Upper lobe of right lung (tissue), 1 donor: ENCODE measurements at regions not wholly inside any gene's neighbourhood (a gene's known extent, or its start where the extent isn't known, plus 50 kb on each side); places are given as distances from the start of the nearest gene placed in this dataset.
"Not testable (repeated sequence)": the region's sequence is repeated elsewhere in the genome, so short reads cannot be mapped to it uniquely, and the experiment has no call there.

Experiments
- ATAC-seq: fragments of 200-7000 bp; cut with Tn5 transposase; one replicate; pipeline ENCODE4 v1.9.1; 2020; ENCODE audit warnings: mild to moderate bottlenecking, moderate library complexity
- DNase-seq: peaks from one replicate; pipeline ENCODE4 v3.0.0-alpha.2; 2020
- H3K27ac ChIP-seq: fragments of 200-600 bp; one replicate; pipeline ENCODE4 v1.8.0; 2022
- H3K27me3 ChIP-seq: fragments of 200-600 bp; one replicate; pipeline ENCODE4 v1.8.0; 2022; ENCODE audit warnings: mild to moderate bottlenecking
- H3K36me3 ChIP-seq: fragments of 200-600 bp; one replicate; pipeline ENCODE4 v1.8.0; 2022
- H3K4me1 ChIP-seq: fragments of 200-600 bp; one replicate; pipeline ENCODE4 v1.8.0; 2022
- H3K4me3 ChIP-seq: fragments of 200-600 bp; one replicate; pipeline ENCODE4 v1.8.0; 2022; ENCODE audit warnings: mild to moderate bottlenecking
- H3K9me3 ChIP-seq: fragments of 200-600 bp; one replicate; pipeline ENCODE4 v1.8.0; 2022
- intact Hi-C: fragments of 100-400 bp; cut with DNase I; formaldehyde crosslinking; loops from one replicate; pipeline ENCODE4 v1.11.0; 2022
- TF ChIP-seq, protein P1 (sequence below): fragments of 200-600 bp; IDR thresholded peaks from one replicate; pipeline ENCODE4 v1.8.0; 2022; ENCODE audit warnings: antibody characterized with exemption
- donor health status: DM: no; HTN: yes; CAD: no; lungs with severe emphysema.

DNA sequence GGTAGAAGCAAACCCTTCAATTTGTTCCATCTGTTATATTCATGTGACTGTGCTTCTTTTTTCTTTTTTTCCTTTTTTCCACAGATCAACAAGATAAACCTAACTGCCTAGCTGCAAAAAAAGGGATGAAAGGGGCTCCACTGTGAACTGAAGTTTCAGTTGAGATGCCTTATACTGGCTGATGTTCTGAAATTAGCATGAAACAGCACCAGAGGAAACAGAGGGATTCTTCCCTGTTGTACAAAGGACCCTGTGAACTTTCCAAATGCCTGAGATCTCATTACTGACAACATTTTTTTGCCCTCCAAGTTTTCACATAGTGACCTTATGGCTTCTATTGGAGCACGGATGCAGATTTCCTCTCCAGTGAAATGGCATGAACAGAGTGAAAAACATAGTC is 302.7 kb upstream of the TFAP2D start:
- H3K27me3 ChIP-seq: no peaks in the 10 kb centered on the region
- H3K4me1 ChIP-seq: no peaks in the 10 kb centered on the region
- ATAC-seq: no peak
- H3K9me3 ChIP-seq: no peaks in the 10 kb centered on the region
- TF ChIP-seq, protein P1, sequence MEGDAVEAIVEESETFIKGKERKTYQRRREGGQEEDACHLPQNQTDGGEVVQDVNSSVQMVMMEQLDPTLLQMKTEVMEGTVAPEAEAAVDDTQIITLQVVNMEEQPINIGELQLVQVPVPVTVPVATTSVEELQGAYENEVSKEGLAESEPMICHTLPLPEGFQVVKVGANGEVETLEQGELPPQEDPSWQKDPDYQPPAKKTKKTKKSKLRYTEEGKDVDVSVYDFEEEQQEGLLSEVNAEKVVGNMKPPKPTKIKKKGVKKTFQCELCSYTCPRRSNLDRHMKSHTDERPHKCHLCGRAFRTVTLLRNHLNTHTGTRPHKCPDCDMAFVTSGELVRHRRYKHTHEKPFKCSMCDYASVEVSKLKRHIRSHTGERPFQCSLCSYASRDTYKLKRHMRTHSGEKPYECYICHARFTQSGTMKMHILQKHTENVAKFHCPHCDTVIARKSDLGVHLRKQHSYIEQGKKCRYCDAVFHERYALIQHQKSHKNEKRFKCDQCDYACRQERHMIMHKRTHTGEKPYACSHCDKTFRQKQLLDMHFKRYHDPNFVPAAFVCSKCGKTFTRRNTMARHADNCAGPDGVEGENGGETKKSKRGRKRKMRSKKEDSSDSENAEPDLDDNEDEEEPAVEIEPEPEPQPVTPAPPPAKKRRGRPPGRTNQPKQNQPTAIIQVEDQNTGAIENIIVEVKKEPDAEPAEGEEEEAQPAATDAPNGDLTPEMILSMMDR: no peak
- H3K4me3 ChIP-seq: no peak overlapping the region
- intact Hi-C loops: no loop called here
- no peak overlapping the region for H3K27ac ChIP-seq
- no peaks in the 10 kb centered on the region for H3K36me3 ChIP-seq
- DNase-seq: no peak

DNA sequence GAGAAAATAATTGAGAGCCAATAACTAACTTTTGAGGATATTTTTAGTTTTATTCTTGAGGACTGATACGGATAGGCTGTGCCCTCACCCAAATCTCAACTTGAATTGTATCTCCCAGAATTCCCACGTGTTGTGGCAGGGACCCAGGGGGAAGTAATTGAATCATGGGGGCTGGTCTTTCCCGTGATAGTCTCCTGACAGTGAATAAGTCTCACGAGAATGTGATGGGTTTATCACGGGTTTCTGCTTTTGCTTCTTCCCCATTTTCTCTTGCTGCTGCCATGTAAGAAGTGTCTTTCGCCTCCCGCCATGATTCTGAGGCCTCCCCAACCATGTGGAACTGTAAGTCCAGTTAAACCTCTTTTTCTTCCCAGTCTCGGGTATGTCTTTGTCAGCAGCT is 292.3 kb upstream of the TFAP2D start:
- intact Hi-C loops, DNase-seq, H3K36me3 ChIP-seq, H3K4me3 ChIP-seq, H3K27me3 ChIP-seq, ATAC-seq, H3K27ac ChIP-seq, H3K4me1 ChIP-seq, H3K9me3 ChIP-seq: not testable (repeated sequence)

DNA sequence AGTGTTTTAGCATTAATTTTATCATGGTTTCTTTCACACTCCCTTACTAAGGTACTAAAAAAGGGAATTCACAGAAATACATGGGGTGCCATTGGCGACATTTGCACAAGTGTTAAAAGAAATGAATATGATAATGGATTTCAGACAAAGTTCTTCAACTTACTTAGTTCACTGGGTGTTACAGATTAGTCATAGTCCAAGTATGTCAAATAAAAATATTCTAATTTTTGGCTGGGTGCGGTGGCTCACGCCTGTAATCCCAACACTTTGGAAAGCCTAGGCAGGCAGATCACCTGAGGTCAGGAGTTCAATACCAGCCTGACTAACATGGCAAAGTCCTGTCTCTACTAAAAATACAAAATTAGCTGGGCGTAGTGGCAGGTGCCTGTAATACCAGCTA is 286.1 kb upstream of the TFAP2D start:
- no peaks in the 10 kb centered on the region for H3K4me1 ChIP-seq
- H3K9me3 ChIP-seq: no peaks in the 10 kb centered on the region
- H3K27ac ChIP-seq: no peak overlapping the region
- ATAC-seq (no peak), DNase-seq (no peak)
- TF ChIP-seq, protein P1: no peak
- intact Hi-C loops: no loop called here
- no peaks in the 10 kb centered on the region for H3K36me3 ChIP-seq
- no peaks in the 10 kb centered on the region for H3K27me3 ChIP-seq
- H3K4me3 ChIP-seq: no peak overlapping the region

DNA sequence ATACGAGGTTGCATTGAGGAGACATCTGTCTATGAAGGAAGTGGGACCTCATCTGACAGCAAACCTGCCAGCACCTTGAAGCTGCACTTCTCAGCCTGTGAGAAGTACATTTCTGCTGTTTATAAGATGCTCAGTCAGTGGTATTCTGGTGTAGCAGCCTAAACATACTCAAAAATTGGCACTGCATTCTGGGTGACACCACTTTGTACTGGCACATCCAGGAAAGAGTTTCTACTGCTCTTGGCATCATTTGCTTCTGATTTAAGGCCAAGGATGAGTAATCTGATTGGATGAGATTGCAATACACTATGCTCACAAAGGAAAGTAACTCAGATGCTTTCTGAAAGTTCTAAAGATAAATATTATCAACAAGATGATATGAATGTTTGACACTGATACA is 275.4 kb upstream of the TFAP2D start:
- Histone ChIP-seq H3K9me3 (no peaks in the 10 kb centered on the region), H3K36me3 (no peaks in the 10 kb centered on the region), H3K4me1 (no peaks in the 10 kb centered on the region), H3K27me3 (no peaks in the 10 kb centered on the region), H3K27ac (no peak overlapping the region), H3K4me3 (no peak overlapping the region)
- ATAC-seq (no peak), DNase-seq (no peak)
- TF ChIP-seq, protein P1: no peak
- intact Hi-C loops: no loop called here

DNA sequence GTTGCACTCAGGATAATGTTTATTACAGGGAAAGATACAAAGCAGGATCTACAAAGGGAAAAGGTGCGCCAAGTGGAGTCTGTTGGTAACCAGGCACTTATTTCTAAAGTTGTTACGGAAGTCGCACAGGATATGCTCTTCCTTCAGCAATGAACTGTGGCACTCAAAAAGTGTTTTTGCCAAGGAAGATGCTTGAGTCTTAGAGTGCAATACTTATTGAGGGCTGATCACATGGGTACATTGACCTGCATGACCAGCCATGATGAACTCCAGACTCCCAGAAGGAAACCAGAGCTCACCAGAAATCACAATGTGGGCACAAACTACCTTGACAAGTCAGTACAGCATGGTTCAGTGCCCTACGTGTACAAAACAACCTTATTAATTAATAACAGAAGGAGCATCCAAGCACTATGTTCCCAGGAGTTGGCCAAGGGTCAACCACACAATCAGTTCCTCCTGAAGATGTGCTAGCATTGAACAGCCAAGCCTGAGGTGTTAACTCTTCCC is 270.7 kb upstream of the TFAP2D start:
- ATAC-seq (no peak), DNase-seq (no peak)
- Histone ChIP-seq H3K36me3 (no peaks in the 10 kb centered on the region), H3K9me3 (no peaks in the 10 kb centered on the region), H3K27ac (no peak overlapping the region), H3K27me3 (no peaks in the 10 kb centered on the region), H3K4me1 (no peaks in the 10 kb centered on the region), H3K4me3 (no peak overlapping the region)
- TF ChIP-seq, protein P1: no peak
- intact Hi-C loops: no loop called here

DNA sequence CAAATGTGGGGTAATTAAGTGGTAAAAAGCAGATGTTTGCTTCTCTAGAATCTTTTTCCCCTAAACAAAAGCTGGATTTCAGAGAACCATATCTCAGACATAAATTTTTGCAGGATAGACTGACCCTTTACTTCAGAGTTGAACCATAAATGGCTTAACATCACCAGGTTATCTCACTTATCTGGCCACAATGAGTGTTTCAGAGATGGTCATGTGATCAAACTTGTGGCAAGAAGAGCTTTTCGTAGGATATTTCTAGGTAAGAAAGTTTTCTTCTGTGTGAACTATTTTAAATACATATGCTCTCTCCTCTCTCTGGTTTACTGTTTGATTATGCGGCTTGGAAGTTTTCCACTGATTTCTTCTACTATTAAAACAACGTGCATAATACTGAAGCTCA is 270.2 kb upstream of the TFAP2D start:
- H3K27ac ChIP-seq: no peak overlapping the region
- TF ChIP-seq, protein P1: no peak
- no peaks in the 10 kb centered on the region for H3K27me3 ChIP-seq
- DNase-seq (no peak), ATAC-seq (no peak)
- H3K9me3 ChIP-seq: no peaks in the 10 kb centered on the region
- H3K36me3 ChIP-seq: no peaks in the 10 kb centered on the region
- intact Hi-C loops: no loop called here
- H3K4me3 ChIP-seq: no peak overlapping the region
- H3K4me1 ChIP-seq: no peaks in the 10 kb centered on the region
